KBM-7 (cell line): ENCODE measurements at regions not wholly inside any gene's neighbourhood (a gene's known extent, or its start where the extent isn't known, plus 50 kb on each side); places are given as distances from the start of the nearest gene placed in this dataset.
"Not testable (repeated sequence)": the region's sequence is repeated elsewhere in the genome, so short reads cannot be mapped to it uniquely, and the experiment has no call there.

Source experiments
- DNase-seq: peaks from one replicate; pipeline ENCODE4 v3.0.0-alpha.2; 2015
- in situ Hi-C: fragments of 300-500 bp; cut with MboI; formaldehyde crosslinking; loops from 2 replicates; pipeline ENCODE4 v1.14.3; 2020; ENCODE audit warnings: low sequenced_read_pairs, low pct_unique_long_range_greater_than_20kb, mixed read lengths

DNA sequence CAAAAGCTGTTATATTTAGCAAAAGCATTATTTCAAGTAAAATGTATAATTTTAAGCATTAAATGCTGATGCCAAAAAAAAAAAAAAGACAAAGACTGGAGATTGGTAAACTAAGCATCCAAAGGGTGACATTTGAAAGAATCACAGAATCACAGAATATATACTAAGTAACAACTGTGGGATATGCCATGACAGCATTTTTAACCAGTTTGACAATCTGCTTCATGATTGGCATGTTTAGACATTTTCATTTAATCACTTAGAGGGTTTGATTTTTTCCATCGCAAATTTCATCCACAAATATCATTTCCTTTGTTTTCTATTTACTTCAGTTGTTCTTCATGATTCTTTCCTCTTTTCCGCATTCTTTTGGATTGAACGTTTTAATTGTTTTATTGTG lies 66.9 kb upstream of the TMEM18 start:
- in situ Hi-C loops: no loop called here
- DNase-seq: no peak

GRCh38 chr2:742221-742620 lies 65.0 kb upstream of the TMEM18 start:
- DNase-seq: no peak
- in situ Hi-C loops: no loop called here

DNA sequence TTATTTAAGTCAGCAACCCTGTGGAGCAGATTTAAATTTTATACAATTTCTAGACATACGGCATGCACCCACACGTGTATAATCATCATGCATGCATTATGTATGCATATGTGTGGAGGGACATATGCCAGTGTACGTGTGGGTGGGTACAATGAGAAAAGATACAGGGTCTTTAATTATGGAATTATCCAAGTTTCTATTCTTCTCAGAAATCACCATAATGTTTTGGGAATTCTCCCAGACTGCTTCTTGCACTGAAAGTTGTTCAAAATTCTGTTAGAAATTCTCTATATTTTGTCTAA lies 63.9 kb upstream of the TMEM18 start:
- DNase-seq: no peak
- in situ Hi-C loops: no loop called here

GRCh38 chr2:740322-741194 lies 63.4 kb upstream of the TMEM18 start:
- DNase-seq: peak; percentile 3
- in situ Hi-C loops: not testable (repeated sequence)

- in situ Hi-C loops, DNase-seq: not testable (repeated sequence)
Measured at GRCh38 chr2:739864-740321, 62.7 kb upstream of the TMEM18 start.

DNA sequence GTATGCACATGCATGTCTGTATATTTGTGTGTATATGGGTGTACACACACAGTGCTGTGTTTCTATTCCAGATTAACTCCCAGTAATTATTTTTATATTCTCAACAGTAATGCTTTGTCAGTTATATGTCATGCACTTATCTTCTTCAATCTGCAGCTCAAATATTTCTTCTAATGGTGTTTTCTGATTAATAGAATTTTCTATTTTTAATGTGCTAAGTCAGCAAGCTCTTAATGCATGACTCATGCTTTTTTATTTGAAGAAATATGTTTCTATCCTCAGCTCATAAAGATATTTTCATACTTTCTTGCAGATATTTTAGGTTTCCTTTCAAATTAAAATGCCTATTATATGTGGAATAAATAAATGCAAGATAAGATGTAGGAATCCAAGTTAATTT lies 59.7 kb upstream of the TMEM18 start:
- no peak for DNase-seq
- in situ Hi-C loops: no loop called here

GRCh38 chr2:735670-736218 lies 58.5 kb upstream of the TMEM18 start:
- in situ Hi-C loops: no loop called here
- DNase-seq: no peak

DNA sequence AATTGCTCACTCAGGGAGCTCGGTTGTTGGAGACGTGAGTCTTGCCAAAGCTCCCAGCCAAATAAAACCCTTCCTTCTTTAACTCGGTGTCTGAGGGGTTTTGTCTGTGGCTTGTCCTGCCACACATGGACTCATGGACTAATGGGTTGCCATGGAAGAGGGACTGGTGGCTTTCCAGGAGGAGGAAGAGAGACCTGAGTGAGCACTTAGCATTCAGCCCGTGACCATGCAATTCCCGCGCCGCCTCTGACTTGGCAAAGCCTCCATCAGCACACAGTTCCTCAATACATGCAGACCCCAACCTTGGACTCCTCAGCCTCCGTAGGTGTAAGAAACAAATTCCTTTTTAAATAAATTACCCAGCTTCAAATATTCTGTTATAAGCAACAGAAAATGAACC lies 57.3 kb upstream of the TMEM18 start:
- no peak for DNase-seq
- in situ Hi-C loops: no loop called here

- in situ Hi-C loops: no loop called here
Measured at GRCh38 chr2:733495-733894, 56.3 kb upstream of the TMEM18 start.

GRCh38 chr2:733001-733400 lies 55.8 kb upstream of the TMEM18 start:
- DNase-seq: no peak
- in situ Hi-C loops: no loop called here

More at GRCh38 chr2:733495-733894, 56.3 kb upstream of the TMEM18 start:
- no peak for DNase-seq

DNA sequence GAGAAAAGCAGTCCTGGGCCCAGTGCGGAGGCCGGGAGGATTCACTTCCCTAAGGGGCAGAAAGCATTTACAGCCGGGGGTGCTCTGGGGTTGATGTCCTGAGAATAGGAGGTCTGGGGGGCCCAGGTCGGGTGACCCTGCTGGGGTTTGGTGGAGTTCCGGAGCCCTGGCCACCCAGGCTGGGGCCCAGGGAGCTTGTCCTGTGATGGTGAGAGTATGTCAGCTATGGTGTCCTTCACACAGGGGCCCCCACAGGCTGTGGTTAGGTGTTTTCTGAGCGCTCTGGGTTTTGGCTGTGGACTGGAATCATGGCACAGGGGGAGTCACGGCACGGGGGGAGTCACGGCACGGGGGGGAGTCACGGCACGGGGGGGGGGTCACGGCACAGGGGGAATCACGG lies 54.5 kb upstream of the TMEM18 start:
- DNase-seq: no peak
- in situ Hi-C loops: no loop called here

GRCh38 chr2:729376-729861 lies 52.2 kb upstream of the TMEM18 start:
- DNase-seq: no peak
- in situ Hi-C loops: no loop called here

GRCh38 chr2:728165-728564 lies 51.0 kb upstream of the TMEM18 start:
- DNase-seq: no peak
- in situ Hi-C loops: no loop called here

DNA sequence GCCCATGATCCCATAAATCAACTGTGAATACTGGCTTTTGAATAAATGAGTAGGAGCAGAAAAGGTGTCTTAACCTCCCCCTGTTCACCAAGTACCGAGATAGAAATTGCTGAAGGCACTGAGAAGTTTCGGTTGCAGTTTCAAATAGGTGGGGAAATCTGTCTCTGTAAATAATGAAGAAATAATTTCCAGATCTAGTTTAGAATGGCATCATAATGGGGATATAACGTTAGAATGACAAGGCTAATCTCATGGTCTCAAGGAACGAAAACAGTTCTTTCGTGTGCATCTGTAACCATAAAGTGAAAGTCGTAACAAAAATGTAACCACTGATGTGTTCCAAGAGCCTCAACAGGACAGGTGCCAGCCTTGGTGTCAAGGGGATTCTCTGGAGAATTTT lies 49.9 kb upstream of the TMEM18 start:
- in situ Hi-C loops: no loop called here
- DNase-seq: no peak
